GM10266 (cell line): ENCODE measurements at regions not wholly inside any gene's neighbourhood (a gene's known extent, or its start where the extent isn't known, plus 50 kb on each side); places are given as distances from the start of the nearest gene placed in this dataset.

Source experiments
- DNase-seq: peaks from one replicate; pipeline ENCODE4 v3.0.0; 2012; ENCODE audit errors: extremely low spot score
- CTCF ChIP-seq: IDR thresholded peaks from 2 replicates; pipeline ENCODE4 v1.5.1; 2012; ENCODE audit warnings: mild to moderate bottlenecking, low read depth; ENCODE audit not compliant: control insufficient read depth, insufficient read depth; ENCODE audit errors: missing control alignments

GRCh38 chr5:104372796-104373195 is 810.2 kb upstream of the NUDT12 start:
- no peak for DNase-seq
- no peak for TF ChIP-seq CTCF

GRCh38 chr5:104372376-104372775 is 809.8 kb upstream of the NUDT12 start:
- DNase-seq, result no peak
- TF ChIP-seq CTCF, result no peak

- no peak for TF ChIP-seq CTCF
- DNase-seq, result no peak
Measured at GRCh38 chr5:104370523-104370922, 807.9 kb upstream of the NUDT12 start.

GRCh38 chr5:104367978-104368377 is 805.4 kb upstream of the NUDT12 start:
- no peak for TF ChIP-seq CTCF
- DNase-seq, result no peak

GRCh38 chr5:104363567-104363966 is 801.0 kb upstream of the NUDT12 start:
- no peak for DNase-seq
- TF ChIP-seq CTCF, result no peak

- DNase-seq, result no peak
- no peak for TF ChIP-seq CTCF
Measured at GRCh38 chr5:104361932-104362331, 799.3 kb upstream of the NUDT12 start.

GRCh38 chr5:104355350-104355749 is 792.8 kb upstream of the NUDT12 start:
- no peak for DNase-seq
- TF ChIP-seq CTCF, result no peak
